GM10266 (cell line): ENCODE measurements at regions not wholly inside any gene's neighbourhood (a gene's known extent, or its start where the extent isn't known, plus 50 kb on each side); places are given as distances from the start of the nearest gene placed in this dataset.

Experiments
- DNase-seq: peaks from one replicate; pipeline ENCODE4 v3.0.0; 2012; ENCODE audit errors: extremely low spot score
- TF ChIP-seq, protein P1 (sequence below): IDR thresholded peaks from 2 replicates; pipeline ENCODE4 v1.5.1; 2012; ENCODE audit warnings: mild to moderate bottlenecking, low read depth; ENCODE audit not compliant: control insufficient read depth, insufficient read depth; ENCODE audit errors: missing control alignments

DNA sequence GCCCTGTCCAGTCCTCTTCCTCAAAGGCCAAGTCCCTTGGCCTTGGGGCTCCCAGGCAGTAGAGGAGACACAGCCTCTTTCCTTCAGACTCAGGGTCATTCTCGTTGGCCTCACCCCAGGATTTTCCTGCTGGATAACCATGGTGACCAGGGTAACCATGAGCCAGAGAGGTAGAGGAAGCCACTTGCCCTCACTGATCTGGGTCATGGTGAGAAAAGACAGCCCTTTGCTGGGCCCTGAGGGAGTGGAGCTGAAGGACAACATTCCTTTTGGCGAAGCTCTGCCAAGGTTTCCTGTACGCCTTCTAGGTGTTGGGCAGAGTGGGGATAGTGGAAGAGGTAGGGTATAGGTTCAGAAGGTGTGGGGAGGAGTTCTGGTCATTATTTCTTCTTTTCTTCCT lies 53.1 kb upstream of the WNT4 start:
- TF ChIP-seq, protein P1, sequence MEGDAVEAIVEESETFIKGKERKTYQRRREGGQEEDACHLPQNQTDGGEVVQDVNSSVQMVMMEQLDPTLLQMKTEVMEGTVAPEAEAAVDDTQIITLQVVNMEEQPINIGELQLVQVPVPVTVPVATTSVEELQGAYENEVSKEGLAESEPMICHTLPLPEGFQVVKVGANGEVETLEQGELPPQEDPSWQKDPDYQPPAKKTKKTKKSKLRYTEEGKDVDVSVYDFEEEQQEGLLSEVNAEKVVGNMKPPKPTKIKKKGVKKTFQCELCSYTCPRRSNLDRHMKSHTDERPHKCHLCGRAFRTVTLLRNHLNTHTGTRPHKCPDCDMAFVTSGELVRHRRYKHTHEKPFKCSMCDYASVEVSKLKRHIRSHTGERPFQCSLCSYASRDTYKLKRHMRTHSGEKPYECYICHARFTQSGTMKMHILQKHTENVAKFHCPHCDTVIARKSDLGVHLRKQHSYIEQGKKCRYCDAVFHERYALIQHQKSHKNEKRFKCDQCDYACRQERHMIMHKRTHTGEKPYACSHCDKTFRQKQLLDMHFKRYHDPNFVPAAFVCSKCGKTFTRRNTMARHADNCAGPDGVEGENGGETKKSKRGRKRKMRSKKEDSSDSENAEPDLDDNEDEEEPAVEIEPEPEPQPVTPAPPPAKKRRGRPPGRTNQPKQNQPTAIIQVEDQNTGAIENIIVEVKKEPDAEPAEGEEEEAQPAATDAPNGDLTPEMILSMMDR: no peak
- no peak for DNase-seq

DNA sequence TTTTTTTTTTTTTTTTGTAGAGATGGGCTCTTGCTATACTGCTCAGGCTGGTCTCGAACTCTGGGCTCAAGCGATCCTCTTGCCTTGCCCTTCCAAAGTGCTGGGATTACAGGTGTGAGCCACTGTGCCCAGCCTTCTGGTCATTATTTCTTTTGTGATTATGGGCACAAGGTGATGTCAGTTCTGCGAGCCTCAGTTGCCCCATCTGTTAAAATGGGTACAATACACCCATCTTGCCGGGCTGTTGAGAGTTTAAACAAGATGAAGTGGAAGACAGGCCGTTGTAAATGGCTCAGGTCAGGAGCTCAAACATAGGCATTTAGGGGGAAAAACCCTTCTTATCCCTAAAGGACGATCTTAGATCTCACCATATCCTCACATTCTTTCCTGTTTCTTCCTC lies 53.7 kb upstream of the WNT4 start:
- TF ChIP-seq, protein P1: no peak
- no peak for DNase-seq

DNA sequence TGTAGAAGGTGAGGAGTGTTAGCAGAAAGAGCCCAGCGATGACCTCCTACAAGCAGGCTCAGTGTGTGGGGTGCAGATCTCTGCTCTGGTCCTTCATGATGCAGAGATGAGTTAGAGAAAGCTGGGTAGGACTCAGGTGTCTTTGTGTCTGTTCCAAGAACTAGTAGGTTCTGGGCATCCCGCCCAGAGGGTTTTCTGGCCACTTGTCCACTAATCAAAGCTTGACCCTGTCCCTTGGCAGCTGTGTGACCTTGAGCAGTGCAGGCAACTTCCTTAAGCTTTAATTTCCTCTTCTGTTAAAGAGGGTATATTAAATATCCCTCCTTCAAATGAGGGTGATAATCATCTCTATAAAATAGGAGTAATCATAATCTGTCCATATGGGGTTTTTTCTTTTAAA lies 54.7 kb upstream of the WNT4 start:
- no peak for DNase-seq
- TF ChIP-seq, protein P1: no peak

- TF ChIP-seq, protein P1: no peak
- no peak for DNase-seq
Observed at GRCh38 chr1:22201023-22201422, 58.1 kb upstream of the WNT4 start.

- TF ChIP-seq, protein P1: no peak
- no peak for DNase-seq
Observed at GRCh38 chr1:22203335-22203734, 60.4 kb upstream of the WNT4 start.

- no peak for DNase-seq
- TF ChIP-seq, protein P1: no peak
Observed at GRCh38 chr1:22204057-22204840, 61.4 kb upstream of the WNT4 start.
